H1 (cell line): ENCODE measurements at regions not wholly inside any gene's neighbourhood (a gene's known extent, or its start where the extent isn't known, plus 50 kb on each side); places are given as distances from the start of the nearest gene placed in this dataset.

Experiments used
- EZH2 ChIP-seq: fragments of 200-600 bp; sonication (generic); IDR thresholded peaks from 2 replicates; pipeline ENCODE4 v1.7.1; 2012; ENCODE audit warnings: low read depth, mild to moderate bottlenecking, moderate library complexity, low read length, inconsistent platforms; ENCODE audit not compliant: severe bottlenecking
- TF ChIP-seq, protein P1 (sequence below), 3 experiments: IDR thresholded peaks; 1 replicate in 2 of 3; 2 replicates in 1 of 3; pipeline versions ENCODE4 v1.5.1 to v1.6.1; 2011; ENCODE audit warnings: low read length in 3 of 3, mild to moderate bottlenecking in 3 of 3, inconsistent platforms in 2 of 3, low read depth in 1 of 3, moderate library complexity in 1 of 3; ENCODE audit not compliant: insufficient read depth in 1 of 3; ENCODE audit errors: control extremely low read depth in 1 of 3

DNA sequence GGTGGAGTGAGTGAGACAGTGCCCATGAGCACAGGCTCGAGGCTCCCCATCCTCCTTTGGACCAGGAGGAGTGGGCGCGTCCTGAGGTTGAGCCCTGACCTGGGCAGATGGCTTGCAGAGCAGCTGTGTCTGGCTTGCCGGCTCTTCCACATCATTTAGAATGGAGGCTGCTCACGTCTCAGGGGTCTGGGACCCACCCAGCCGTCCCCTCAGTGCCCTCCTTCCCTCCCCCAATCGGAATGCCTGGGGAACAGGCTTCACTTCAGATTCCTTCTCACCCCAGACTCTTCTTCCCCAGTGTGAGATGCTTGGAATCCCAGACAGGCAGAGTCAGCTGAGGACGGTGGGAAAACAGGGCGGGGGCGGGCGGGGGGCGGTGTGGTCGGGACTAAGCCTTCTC lies 968.6 kb upstream of the ZNF722 start:
- TF ChIP-seq, protein P1, sequence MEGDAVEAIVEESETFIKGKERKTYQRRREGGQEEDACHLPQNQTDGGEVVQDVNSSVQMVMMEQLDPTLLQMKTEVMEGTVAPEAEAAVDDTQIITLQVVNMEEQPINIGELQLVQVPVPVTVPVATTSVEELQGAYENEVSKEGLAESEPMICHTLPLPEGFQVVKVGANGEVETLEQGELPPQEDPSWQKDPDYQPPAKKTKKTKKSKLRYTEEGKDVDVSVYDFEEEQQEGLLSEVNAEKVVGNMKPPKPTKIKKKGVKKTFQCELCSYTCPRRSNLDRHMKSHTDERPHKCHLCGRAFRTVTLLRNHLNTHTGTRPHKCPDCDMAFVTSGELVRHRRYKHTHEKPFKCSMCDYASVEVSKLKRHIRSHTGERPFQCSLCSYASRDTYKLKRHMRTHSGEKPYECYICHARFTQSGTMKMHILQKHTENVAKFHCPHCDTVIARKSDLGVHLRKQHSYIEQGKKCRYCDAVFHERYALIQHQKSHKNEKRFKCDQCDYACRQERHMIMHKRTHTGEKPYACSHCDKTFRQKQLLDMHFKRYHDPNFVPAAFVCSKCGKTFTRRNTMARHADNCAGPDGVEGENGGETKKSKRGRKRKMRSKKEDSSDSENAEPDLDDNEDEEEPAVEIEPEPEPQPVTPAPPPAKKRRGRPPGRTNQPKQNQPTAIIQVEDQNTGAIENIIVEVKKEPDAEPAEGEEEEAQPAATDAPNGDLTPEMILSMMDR (IDR thresholded peaks at IDR 0.05; ENCODE audit: control extremely low read depth in 1 of 3, insufficient read depth in 1 of 3, low read depth in 1 of 3, low read length in 3 of 3): no peak
- no peak for TF ChIP-seq EZH2
